HCT116 (cell line): ENCODE measurements at regions not wholly inside any gene's neighbourhood (a gene's known extent, or its start where the extent isn't known, plus 50 kb on each side); places are given as distances from the start of the nearest gene placed in this dataset.

Source experiments
- ATAC-seq: fragments of 200-7000 bp; cut with Tn5 transposase; 2 replicates; pipeline ENCODE4 v1.9.1; 2020; ENCODE audit warnings: mild to moderate bottlenecking, moderate library complexity
- BruUV-seq: library from RNA; stranded (reverse); fragments of 400-500 nt; replicated peaks from 2 replicates; lab custom pipeline; 2021; lab: Mats Ljungman, UMichigan
- CTCF ChIA-PET: fragments of 300-600 bp; sonication (Branson Sonifier 250); formaldehyde crosslinking; loops from one replicate; lab custom pipeline; 2021; ENCODE audit warnings: antibody characterized with exemption; lab: Charles Lee
- POLR2A ChIA-PET: fragments of 300-600, 350-600 bp; sonication (Branson Sonifier 250); formaldehyde crosslinking; loops from one replicate; lab custom pipeline; 2021; ENCODE audit warnings: antibody characterized with exemption; lab: Charles Lee
- RAD21 ChIA-PET, 2 experiments: fragments of 300-600 bp; sonication (Branson Sonifier 250); formaldehyde crosslinking; loops; one replicate each; lab custom pipeline; 2023; ENCODE audit warnings: low total read pairs in 2 of 2; ENCODE audit not compliant: uncharacterized antibody in 2 of 2, unreplicated experiment in 2 of 2, low non-redundant PET in 1 of 2; lab: Charles Lee
- DNase-seq: peaks from one replicate; pipeline ENCODE4 v3.0.0-alpha.2; 2010; ENCODE audit warnings: low read depth, low spot score
- H2AFZ ChIP-seq: fragments of 200-600 bp; shearing (Covaris generic), sonication (generic); 2 replicates; pipeline ENCODE4 v1.6.1; 2017; ENCODE audit warnings: low read depth, mixed run types, mixed read lengths, antibody characterized with exemption, low read length; ENCODE audit not compliant: poor library complexity, severe bottlenecking
- H3K27ac ChIP-seq: 2 replicates; pipeline ENCODE4 v1.5.1; 2012; ENCODE audit warnings: low read depth, low read length
- H3K27me3 ChIP-seq: fragments of 200-600 bp; sonication (generic); 2 replicates; pipeline ENCODE4 v1.6.1; 2016; ENCODE audit warnings: mixed run types, low read length, mixed read lengths; ENCODE audit not compliant: insufficient read depth
- H3K36me3 ChIP-seq, 2 experiments: fragments of 200-500 bp in 1 of 2; fragments of 200-600 bp in 1 of 2; sonication (Bioruptor generic) in 1 of 2; sonication (generic) in 1 of 2; 2 replicates each; pipeline versions ENCODE4 v1.5.1 to v1.6.1; 2014 to 2016; ENCODE audit warnings: low read length in 2 of 2, inconsistent platforms in 1 of 2, mixed read lengths in 1 of 2, mixed run types in 1 of 2; ENCODE audit not compliant: insufficient read depth in 2 of 2, control insufficient read depth in 1 of 2
- H3K4me1 ChIP-seq, 2 experiments: fragments of 200-600 bp in 1 of 2; sonication (generic) in 1 of 2; 2 replicates each; pipeline versions ENCODE4 v1.5.1 to v1.6.1; 2012 to 2017; ENCODE audit warnings: low read length in 2 of 2, inconsistent platforms in 1 of 2, mild to moderate bottlenecking in 1 of 2, mixed read lengths in 1 of 2, mixed run types in 1 of 2, moderate library complexity in 1 of 2; ENCODE audit not compliant: insufficient read depth in 2 of 2, control insufficient read depth in 1 of 2
- H3K4me2 ChIP-seq: fragments of 200-600 bp; sonication (generic); 2 replicates; pipeline ENCODE4 v1.6.1; 2017; ENCODE audit warnings: mixed run types, low read length, mixed read lengths
- H3K4me3 ChIP-seq, 2 experiments: fragments of 200-600 bp in 1 of 2; sonication (generic) in 1 of 2; replicated peaks in 1 of 2; 2 replicates each; pipeline ENCODE4 v1.5.1; 2011 to 2016; ENCODE audit warnings: low read length in 2 of 2, control low read depth in 1 of 2, low read depth in 1 of 2, mild to moderate bottlenecking in 1 of 2, mixed read lengths in 1 of 2, mixed run types in 1 of 2
- H3K79me2 ChIP-seq: fragments of 200-600 bp; sonication (generic); 2 replicates; pipeline ENCODE4 v1.6.1; 2017; ENCODE audit warnings: mild to moderate bottlenecking, mixed run types, low read length, moderate library complexity, mixed read lengths; ENCODE audit not compliant: insufficient read depth
- H3K9ac ChIP-seq: fragments of 200-600 bp; sonication (generic); 2 replicates; pipeline ENCODE4 v1.6.1; 2016; ENCODE audit warnings: low read length, mixed read lengths
- H3K9me2 ChIP-seq: fragments of 200-600 bp; sonication (generic), shearing (Covaris generic); 2 replicates; pipeline ENCODE4 v1.6.1; 2017; ENCODE audit warnings: mixed run types, mild to moderate bottlenecking, moderate library complexity; ENCODE audit not compliant: insufficient read depth
- H3K9me3 ChIP-seq, 2 experiments: fragments of 200-500 bp in 1 of 2; fragments of 200-600 bp in 1 of 2; sonication (Bioruptor generic) in 1 of 2; sonication (generic) in 1 of 2; 2 replicates each; pipeline ENCODE4 v1.6.1; 2014 to 2017; ENCODE audit warnings: low read length in 2 of 2, mixed read lengths in 2 of 2, inconsistent platforms in 1 of 2, low read depth in 1 of 2, mild to moderate bottlenecking in 1 of 2, mixed run types in 1 of 2, moderate library complexity in 1 of 2; ENCODE audit not compliant: control insufficient read depth in 1 of 2, insufficient read depth in 1 of 2
- H4K20me1 ChIP-seq: fragments of 200-600 bp; sonication (generic), shearing (Covaris generic); 2 replicates; pipeline ENCODE4 v1.6.1; 2017; ENCODE audit warnings: mixed run types, mild to moderate bottlenecking, moderate library complexity; ENCODE audit not compliant: insufficient read depth
- CBX3 ChIP-seq: IDR thresholded peaks from 2 replicates; pipeline ENCODE4 v1.6.1; 2012; ENCODE audit warnings: low read depth
- CEBPB ChIP-seq: IDR thresholded peaks from 2 replicates; pipeline ENCODE4 v1.6.1; 2012; ENCODE audit warnings: low read depth
- EGR1 ChIP-seq: IDR thresholded peaks from 2 replicates; pipeline ENCODE4 v1.6.1; 2012; ENCODE audit warnings: low read depth
- JUND ChIP-seq: IDR thresholded peaks from 2 replicates; pipeline ENCODE4 v1.6.1; 2012
- SIN3A ChIP-seq: IDR thresholded peaks from 2 replicates; pipeline ENCODE4 v1.6.1; 2012; ENCODE audit warnings: low read depth
- TCF7L2 ChIP-seq: IDR thresholded peaks from 2 replicates; pipeline ENCODE4 v1.7.0; 2011; ENCODE audit warnings: borderline replicate concordance, inconsistent platforms; ENCODE audit not compliant: insufficient read depth, insufficient read length; ENCODE audit errors: extremely low read depth
- ZFX ChIP-seq: fragments of 450-650 bp; IDR thresholded peaks from 2 replicates; pipeline ENCODE4 v1.6.1; 2017
- intact Hi-C: fragments of 100-400 bp; cut with micrococcal nuclease; formaldehyde crosslinking; loops from 2 replicates; pipeline ENCODE4 v1.10.0; 2022
- TF ChIP-seq, protein P1 (sequence below): IDR thresholded peaks from 2 replicates; pipeline ENCODE4 v1.6.1; 2012; ENCODE audit warnings: low read depth
- TF ChIP-seq, protein P2 (sequence below): IDR thresholded peaks from 2 replicates; pipeline ENCODE4 v1.6.1; 2012

DNA sequence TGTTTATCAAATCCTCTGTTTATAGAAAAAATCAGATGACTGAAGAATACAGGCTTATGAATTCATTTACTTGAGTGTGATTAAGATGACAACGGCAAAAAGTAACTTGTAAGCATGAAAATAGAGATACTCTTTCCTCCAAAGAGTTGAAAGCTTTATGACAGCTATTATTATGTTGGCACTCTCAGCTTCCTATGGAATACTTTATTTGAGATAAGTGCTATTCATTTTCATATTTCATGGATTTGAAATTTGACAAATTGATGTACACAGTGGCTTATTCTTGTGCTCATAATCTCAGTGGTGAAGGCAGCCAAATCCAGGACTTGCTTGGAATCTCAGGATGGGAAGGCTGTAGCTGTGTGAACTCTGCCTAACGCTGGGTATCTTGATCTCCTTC lies 991.6 kb downstream of the GALC start:
- intact Hi-C loops: no loop called here
- H3K9ac ChIP-seq: no peak overlapping the region
- no peak overlapping the region for H3K4me2 ChIP-seq
- no peak overlapping the region for H2AFZ ChIP-seq
- H3K9me3 ChIP-seq: peaks cover 19 to 20% of the 10 kb centered on the region in 2 experiments; a peak in 2 of 4 replicates
- ChIA-PET RAD21 (no interaction called here), POLR2A (no interaction called here), CTCF (no interaction called here)
- H3K9me2 ChIP-seq: no peaks in the 10 kb centered on the region
- no peaks in the 10 kb centered on the region for H4K20me1 ChIP-seq
- no peaks in the 10 kb centered on the region for H3K79me2 ChIP-seq
- no peak for TF ChIP-seq TCF7L2
- no peak for TF ChIP-seq EGR1
- TF ChIP-seq CBX3: no peak
- no peak for TF ChIP-seq SIN3A
- no peak for TF ChIP-seq ZFX
- TF ChIP-seq, protein P1, sequence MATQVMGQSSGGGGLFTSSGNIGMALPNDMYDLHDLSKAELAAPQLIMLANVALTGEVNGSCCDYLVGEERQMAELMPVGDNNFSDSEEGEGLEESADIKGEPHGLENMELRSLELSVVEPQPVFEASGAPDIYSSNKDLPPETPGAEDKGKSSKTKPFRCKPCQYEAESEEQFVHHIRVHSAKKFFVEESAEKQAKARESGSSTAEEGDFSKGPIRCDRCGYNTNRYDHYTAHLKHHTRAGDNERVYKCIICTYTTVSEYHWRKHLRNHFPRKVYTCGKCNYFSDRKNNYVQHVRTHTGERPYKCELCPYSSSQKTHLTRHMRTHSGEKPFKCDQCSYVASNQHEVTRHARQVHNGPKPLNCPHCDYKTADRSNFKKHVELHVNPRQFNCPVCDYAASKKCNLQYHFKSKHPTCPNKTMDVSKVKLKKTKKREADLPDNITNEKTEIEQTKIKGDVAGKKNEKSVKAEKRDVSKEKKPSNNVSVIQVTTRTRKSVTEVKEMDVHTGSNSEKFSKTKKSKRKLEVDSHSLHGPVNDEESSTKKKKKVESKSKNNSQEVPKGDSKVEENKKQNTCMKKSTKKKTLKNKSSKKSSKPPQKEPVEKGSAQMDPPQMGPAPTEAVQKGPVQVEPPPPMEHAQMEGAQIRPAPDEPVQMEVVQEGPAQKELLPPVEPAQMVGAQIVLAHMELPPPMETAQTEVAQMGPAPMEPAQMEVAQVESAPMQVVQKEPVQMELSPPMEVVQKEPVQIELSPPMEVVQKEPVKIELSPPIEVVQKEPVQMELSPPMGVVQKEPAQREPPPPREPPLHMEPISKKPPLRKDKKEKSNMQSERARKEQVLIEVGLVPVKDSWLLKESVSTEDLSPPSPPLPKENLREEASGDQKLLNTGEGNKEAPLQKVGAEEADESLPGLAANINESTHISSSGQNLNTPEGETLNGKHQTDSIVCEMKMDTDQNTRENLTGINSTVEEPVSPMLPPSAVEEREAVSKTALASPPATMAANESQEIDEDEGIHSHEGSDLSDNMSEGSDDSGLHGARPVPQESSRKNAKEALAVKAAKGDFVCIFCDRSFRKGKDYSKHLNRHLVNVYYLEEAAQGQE: no peak
- TF ChIP-seq, protein P2, sequence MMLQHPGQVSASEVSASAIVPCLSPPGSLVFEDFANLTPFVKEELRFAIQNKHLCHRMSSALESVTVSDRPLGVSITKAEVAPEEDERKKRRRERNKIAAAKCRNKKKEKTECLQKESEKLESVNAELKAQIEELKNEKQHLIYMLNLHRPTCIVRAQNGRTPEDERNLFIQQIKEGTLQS: no peak
- no peak for TF ChIP-seq CEBPB
- no peak for TF ChIP-seq JUND
- H3K36me3 ChIP-seq: no peaks in the 10 kb centered on the region
- no peak overlapping the region for H3K27ac ChIP-seq
- DNase-seq (no peak), ATAC-seq (no peak)
- no peaks in the 10 kb centered on the region for H3K27me3 ChIP-seq
- BruUV-seq: no TSS peak
- no peak overlapping the region for H3K4me3 ChIP-seq
- H3K4me1 ChIP-seq: no peaks in the 10 kb centered on the region
